ENCODE measurements at regions not wholly inside any gene's neighbourhood (a gene's known extent, or its start where the extent isn't known, plus 50 kb on each side); places are given as distances from the start of the nearest gene placed in this dataset.

- FAIRE-seq = no peak
- no peak for DNase-seq (ENCODE audit: low spot score)
These were observed 439.5 kb downstream of the PDCD6IP start for GRCh38 chr3:34237946-34238345.

- FAIRE-seq = no peak
These were observed 440.0 kb downstream of the PDCD6IP start for GRCh38 chr3:34238407-34238806.

DNA sequence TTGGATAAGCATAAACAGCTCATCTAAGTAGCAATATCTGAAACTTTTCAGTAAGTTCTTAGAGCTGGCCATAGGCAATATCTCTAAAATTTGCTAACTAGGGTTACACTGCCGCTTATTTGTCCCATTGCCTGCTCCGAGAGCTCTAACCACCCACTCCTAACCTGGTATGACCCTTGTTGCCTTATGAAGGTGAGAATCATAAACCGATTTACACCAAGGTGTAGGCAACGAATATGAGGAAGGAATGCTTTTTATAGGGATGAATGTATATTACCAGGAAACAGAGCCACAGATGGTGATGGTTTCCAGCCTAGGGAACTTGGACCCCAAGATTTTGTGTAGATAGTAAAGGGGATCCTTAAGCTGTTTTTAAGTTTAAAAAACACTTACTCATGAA lies 440.9 kb downstream of the PDCD6IP start:
- FAIRE-seq (no peak), DNase-seq (ENCODE audit: low spot score) (no peak)

More at GRCh38 chr3:34238407-34238806, 440.0 kb downstream of the PDCD6IP start:
- DNase-seq (ENCODE audit: low spot score) = no peak

DNA sequence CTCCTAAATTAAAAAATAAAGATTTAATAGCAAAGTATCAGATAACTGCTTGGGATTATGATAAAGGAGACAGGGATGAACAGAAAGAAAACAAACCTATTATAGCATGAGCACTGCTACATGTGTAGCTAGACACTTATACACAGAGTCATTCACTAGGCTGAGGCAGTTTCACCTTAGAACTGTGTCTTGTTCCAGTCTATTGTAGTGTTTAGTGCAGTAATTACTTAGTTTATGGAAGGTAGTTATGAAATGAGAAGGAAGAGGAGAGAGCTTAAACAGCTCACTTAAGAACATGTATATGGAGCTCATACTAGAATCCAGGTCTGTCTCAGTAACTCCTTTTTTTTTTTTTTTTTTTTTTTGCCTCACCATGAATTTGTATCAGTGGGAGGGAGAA lies 441.4 kb downstream of the PDCD6IP start:
- DNase-seq (ENCODE audit: low spot score) = no peak
- no peak for FAIRE-seq

GRCh38 chr3:34247401-34247800 lies 449.0 kb downstream of the PDCD6IP start:
- no peak for DNase-seq (ENCODE audit: low spot score)
- FAIRE-seq = no peak

DNA sequence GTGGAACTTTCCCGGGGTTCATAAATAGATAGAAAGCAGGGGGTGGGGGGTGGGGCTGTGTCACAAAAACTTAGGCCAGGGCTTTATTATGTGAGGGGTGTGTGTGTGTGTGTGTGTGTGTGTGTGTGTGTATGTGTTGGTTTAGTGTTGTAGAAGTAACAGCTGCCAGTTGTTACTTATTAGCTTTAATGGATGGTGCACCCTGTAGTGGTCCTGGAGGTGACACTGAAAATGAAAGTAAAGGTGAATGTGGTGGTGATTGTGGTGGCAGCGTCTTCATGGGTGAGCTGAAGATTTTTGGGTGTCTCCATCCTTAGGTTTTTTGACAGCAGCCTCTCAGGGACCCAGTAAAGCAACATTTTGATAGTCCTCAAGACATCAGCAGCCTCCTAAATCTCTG lies 449.9 kb downstream of the PDCD6IP start:
- DNase-seq (ENCODE audit: low spot score) = no peak
- FAIRE-seq = no peak

- DNase-seq (ENCODE audit: low spot score) (no peak), FAIRE-seq (no peak)
These were observed 455.9 kb downstream of the PDCD6IP start for GRCh38 chr3:34254285-34254684.

DNA sequence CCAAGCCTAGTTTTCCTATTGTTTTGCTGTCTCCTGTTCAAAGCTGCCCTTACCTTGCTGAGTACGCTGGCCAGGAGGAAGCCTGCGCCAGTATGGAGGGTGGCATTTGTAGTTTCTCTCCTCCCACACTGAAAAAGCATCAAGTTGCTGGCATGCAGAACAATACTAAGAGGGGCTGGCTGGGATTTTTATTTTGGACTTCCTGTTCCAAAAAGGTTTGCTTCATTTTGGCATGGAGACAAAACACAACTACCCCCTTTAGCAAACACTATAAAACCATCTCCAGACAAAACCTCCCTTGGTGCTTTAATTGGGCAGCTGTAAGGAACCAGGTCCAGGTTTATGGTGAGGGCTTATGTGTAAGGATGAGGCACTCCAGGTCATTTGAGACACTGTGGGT lies 457.6 kb downstream of the PDCD6IP start:
- FAIRE-seq = no peak
- DNase-seq (ENCODE audit: low spot score) = no peak

DNA sequence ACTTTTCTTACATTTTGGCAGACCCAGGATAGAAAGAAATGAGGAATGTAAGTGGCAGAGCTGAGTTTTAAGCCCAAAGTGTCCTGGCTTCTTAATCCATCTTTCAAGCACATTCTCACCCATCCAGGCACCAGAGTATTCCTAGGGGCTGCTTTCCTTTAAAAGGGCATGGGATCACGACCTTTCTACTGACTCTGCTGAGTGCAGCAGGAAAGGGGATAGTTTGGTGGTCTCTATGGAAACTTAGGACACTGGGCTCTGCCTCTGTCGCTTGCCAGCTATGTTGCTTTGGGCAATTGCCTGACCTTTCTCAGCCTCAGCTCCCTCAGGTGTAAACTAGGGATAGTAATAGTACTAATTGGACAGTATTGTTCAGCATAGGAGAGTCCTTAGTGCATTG lies 458.4 kb downstream of the PDCD6IP start:
- DNase-seq (ENCODE audit: low spot score) = no peak
- FAIRE-seq = no peak

GRCh38 chr3:34258271-34258998 lies 460.0 kb downstream of the PDCD6IP start:
- no peak for DNase-seq (ENCODE audit: low spot score)
- FAIRE-seq = no peak

DNA sequence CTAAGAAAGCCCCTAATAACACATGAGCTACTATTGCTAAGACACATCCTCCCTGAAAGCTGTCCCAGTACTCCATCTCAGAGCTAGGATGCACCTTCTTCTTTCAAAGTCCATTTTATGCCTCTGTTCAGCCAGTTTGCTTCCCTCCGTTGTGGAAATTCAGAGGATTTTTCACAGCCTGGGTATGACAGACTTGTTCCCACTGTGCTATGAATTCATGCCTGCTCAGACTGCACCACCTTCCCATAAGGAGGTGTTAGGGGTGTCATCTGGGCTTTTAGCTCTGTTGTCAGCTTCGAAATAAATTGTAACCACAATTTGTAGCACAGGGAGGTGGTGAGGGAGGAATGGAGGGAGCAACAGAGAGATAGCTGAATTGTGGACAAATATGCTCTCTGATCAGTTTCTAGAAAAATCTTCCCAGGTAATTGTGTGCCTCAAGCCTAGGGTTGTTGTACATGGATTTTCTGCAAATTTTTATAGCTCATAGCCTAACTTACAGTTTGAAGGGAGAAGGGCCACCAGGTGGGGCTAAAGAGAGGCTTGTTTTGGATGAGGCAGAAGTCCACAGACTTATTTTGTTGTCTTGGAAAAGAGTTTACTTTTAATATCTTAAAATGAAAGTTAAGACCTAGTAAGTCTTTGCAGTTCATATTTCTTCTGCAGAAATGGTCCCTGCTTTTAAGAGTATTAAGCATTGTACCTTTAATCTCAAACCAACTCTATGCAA lies 462.0 kb downstream of the PDCD6IP start:
- no peak for FAIRE-seq
- DNase-seq (ENCODE audit: low spot score) = no peak

- no peak for DNase-seq (ENCODE audit: low spot score)
- FAIRE-seq = no peak
These were observed 462.6 kb downstream of the PDCD6IP start for GRCh38 chr3:34261001-34261385.

DNA sequence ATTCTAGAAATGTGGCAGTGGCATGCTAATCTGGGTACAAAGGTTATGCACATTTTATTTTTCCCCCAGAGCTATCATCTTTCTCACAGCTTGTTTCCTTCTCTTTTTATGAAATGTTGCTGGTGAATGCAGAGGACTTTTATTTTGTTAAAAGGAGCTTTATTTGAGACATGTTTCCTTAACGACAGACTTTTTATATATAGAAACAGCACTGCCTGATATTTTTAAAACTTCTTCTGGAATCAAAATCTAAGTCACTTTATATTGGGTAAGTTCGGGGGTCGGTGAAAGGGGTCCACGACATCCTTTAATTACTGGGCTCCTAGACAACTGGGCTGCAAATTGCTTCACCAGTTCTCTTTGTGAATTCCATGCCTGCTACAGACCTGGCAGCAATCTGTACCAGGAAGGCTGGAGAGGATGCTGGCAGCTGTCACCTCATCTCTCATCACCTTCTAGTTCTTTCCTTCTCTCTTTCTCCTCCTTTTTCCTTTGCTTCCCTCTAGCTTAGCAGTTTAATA lies 464.7 kb downstream of the PDCD6IP start:
- no peak for FAIRE-seq
- no peak for DNase-seq (ENCODE audit: low spot score)

- FAIRE-seq = no peak
- no peak for DNase-seq (ENCODE audit: low spot score)
These were observed 466.1 kb downstream of the PDCD6IP start for GRCh38 chr3:34264337-34265041.

DNA sequence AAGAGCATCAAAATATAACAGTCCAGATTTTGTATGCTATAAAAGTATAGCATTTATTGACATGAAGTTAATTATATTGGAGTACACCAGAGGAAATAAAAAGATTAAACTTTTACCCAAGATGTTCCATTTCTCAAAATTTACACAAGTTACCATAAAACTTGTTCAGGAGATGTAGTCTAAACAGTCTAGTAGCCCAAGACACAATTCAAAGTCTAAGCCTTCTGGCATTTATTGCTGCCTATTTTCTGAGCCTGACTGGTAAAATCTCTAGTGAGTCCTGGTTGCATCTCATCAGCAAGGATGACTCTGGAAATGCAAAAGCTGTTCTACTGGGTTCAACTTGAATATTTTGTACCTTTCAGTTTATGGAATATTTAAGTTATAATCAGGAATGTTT lies 468.7 kb downstream of the PDCD6IP start:
- no peak for DNase-seq (ENCODE audit: low spot score)
- no peak for FAIRE-seq

GRCh38 chr3:34268032-34268709 lies 469.7 kb downstream of the PDCD6IP start:
- DNase-seq (ENCODE audit: low spot score) (no peak), FAIRE-seq (no peak)

DNA sequence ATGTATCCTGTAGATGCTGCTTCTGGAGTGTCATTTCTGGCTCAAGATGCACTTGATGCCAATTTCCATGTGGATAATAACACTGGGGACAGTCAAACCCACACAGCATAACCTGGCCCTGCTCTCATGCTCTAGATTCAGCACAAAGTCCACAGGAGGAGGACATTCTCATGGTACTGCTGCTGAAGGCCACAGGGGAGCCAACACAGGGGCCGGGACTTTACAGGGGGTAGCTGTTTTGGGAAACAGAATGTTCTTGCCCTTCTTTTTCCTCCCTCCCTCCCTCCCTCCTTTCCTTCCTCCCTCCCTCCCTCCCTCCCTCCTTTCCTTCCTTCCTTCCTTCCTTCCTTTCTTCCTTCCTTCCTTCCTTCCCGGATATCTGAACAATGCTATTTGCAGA lies 477.4 kb downstream of the PDCD6IP start:
- no peak for FAIRE-seq

DNA sequence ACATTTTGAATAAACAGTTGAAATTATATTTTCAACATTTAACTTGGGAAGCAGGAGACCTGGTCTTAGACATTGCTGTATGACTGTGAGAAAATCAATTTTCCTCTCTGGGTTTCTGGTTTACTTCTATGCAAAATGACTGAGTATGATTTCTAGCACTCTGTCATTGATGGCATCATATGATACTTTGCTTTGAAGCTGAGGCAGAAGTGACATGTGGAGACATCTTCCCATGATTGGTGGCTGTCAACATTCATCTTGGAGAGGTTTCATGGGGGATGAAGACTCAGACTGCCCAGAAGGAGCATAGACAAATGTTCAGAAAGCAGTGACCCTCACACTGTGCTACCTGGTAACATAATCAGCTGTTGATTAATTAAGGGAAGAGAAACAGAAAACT lies 477.9 kb downstream of the PDCD6IP start:
- no peak for DNase-seq (ENCODE audit: low spot score)
- FAIRE-seq = no peak

More for the DNA sequence above, 477.4 kb downstream of the PDCD6IP start:
- DNase-seq (ENCODE audit: low spot score) = no peak

GRCh38 chr3:34277110-34277509 lies 478.7 kb downstream of the PDCD6IP start:
- no peak for FAIRE-seq

DNA sequence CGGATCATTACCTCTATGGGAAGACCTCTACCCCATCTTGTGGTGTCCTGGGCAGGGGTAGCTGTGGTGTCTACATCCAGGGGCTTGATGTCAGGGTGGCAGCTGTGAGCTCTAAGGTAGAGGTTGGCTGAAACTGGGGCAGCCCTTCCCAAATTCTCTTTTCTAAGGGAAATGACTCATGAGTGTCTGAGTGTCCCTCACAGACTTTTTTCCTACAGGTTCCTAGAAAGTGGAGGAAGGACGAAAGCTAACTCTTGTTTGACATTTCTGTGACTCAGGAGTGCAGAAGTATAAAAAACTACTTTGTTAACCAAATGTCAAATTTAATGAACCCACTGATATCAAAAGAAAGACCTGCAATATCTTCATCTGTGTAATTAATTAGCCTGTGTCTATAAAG lies 481.5 kb downstream of the PDCD6IP start:
- FAIRE-seq = no peak

More at GRCh38 chr3:34277110-34277509, 478.7 kb downstream of the PDCD6IP start:
- no peak for DNase-seq (ENCODE audit: low spot score)

DNA sequence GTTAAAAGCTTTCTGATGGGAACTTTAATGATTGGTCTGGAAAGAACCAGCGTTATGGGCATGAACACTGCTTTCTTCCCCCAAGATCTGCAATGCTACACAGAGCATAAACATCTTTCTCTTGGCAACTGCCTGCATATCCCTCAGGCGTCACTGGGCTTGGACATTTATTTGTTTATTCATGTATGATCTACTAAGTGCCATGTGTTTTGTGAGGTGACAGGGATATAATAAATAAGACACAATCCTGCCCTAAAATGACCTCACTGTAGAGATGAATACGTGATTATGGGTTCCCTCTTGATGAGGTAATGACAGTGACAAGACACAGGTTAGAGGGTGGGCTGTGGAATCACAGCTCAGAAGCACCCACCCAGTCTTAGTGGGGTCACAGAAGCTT lies 485.3 kb downstream of the PDCD6IP start:
- no peak for FAIRE-seq
- no peak for DNase-seq (ENCODE audit: low spot score)

More for the DNA sequence above, 481.5 kb downstream of the PDCD6IP start:
- no peak for DNase-seq (ENCODE audit: low spot score)

Measured in RCC 7860 (cell line).